Vagina (tissue), 2 donors: ENCODE measurements at regions not wholly inside any gene's neighbourhood (a gene's known extent, or its start where the extent isn't known, plus 50 kb on each side); places are given as distances from the start of the nearest gene placed in this dataset.

Source experiments
- POLR2A ChIP-seq, 2 donors: fragments of 450-650 bp; IDR thresholded peaks; one replicate each; pipeline ENCODE4 v1.6.1; 2017; ENCODE audit warnings: antibody characterized with exemption in 2 of 2, mild to moderate bottlenecking in 2 of 2, moderate library complexity in 2 of 2
- POLR2AphosphoS5 ChIP-seq, 2 donors: sonication (generic); formaldehyde crosslinking; IDR thresholded peaks; one replicate each; pipeline ENCODE4 v1.9.0; 2017; ENCODE audit warnings: antibody characterized with exemption in 2 of 2, mild to moderate bottlenecking in 2 of 2, low read depth in 1 of 2; ENCODE audit not compliant: insufficient read depth in 1 of 2
- TF ChIP-seq, protein P1 (sequence below), 3 experiments: fragments of 450-650 bp in 2 of 3; fragments of 200-600 bp in 1 of 3; sonication (generic) in 1 of 3; IDR thresholded peaks; one replicate each; pipeline ENCODE4 v1.5.1; 2017 to 2019; ENCODE audit warnings: antibody characterized with exemption in 3 of 3, mild to moderate bottlenecking in 2 of 3, moderate library complexity in 2 of 3

DNA sequence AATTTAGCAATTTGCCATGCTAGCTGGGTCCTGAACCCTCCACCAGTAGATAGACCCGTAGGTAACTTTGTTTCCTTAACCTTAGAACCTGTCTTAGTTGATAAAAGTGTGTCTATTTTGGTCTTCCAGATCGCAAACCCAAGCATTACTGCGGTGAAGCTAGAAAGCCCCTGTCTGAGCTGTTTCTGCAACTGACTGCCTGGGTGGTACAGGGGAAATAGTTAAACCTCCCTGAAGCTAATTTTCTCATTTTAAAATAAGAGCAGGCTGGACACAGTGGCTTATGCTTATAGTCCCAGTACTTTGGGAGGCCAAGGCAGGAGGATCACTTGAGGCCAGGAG, 67.9 kb upstream of the EPCAM start:
- TF ChIP-seq, protein P1, sequence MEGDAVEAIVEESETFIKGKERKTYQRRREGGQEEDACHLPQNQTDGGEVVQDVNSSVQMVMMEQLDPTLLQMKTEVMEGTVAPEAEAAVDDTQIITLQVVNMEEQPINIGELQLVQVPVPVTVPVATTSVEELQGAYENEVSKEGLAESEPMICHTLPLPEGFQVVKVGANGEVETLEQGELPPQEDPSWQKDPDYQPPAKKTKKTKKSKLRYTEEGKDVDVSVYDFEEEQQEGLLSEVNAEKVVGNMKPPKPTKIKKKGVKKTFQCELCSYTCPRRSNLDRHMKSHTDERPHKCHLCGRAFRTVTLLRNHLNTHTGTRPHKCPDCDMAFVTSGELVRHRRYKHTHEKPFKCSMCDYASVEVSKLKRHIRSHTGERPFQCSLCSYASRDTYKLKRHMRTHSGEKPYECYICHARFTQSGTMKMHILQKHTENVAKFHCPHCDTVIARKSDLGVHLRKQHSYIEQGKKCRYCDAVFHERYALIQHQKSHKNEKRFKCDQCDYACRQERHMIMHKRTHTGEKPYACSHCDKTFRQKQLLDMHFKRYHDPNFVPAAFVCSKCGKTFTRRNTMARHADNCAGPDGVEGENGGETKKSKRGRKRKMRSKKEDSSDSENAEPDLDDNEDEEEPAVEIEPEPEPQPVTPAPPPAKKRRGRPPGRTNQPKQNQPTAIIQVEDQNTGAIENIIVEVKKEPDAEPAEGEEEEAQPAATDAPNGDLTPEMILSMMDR (IDR thresholded peaks at IDR 0.05): no peak
- no peak for TF ChIP-seq POLR2A (IDR thresholded peaks at IDR 0.05)
- no peak for TF ChIP-seq POLR2AphosphoS5 (IDR thresholded peaks at IDR 0.05; ENCODE audit: insufficient read depth in 1 of 2, low read depth in 1 of 2)
